Naive thymus-derived CD8-positive, alpha-beta T cell (primary cell): ENCODE measurements at regions not wholly inside any gene's neighbourhood (a gene's known extent, or its start where the extent isn't known, plus 50 kb on each side); places are given as distances from the start of the nearest gene placed in this dataset.

Experiments used
- ATAC-seq, 2 donors: fragments of 150-1000 bp; cut with Tn5 transposase in 1 of 2; sonication (Bioruptor Pico), chemical (Tn5 transposase) in 1 of 2; 1 replicate in 1 of 2; 2 replicates in 1 of 2; pipeline ENCODE4 v1.10.0; 2021; ENCODE audit warnings: mild to moderate bottlenecking in 2 of 2, moderate library complexity in 2 of 2
- POLR2A ChIA-PET: fragments of 350-600 bp; sonication (Branson Sonifier 250); formaldehyde crosslinking; loops from one replicate; lab custom pipeline; 2021; ENCODE audit warnings: antibody characterized with exemption; lab: Charles Lee
- DNase-seq, 10 donors: peaks; one replicate each; pipeline versions ENCODE4 v3.0.0 to v3.0.0-alpha.2; 2020 to 2022
- H3K27ac Mint-ChIP-seq, 10 donors: one replicate each; pipeline ENCODE4 v1.8.0; 2020 to 2022; ENCODE audit warnings: mild to moderate bottlenecking in 10 of 10, mixed read lengths in 10 of 10, moderate library complexity in 4 of 10, inconsistent platforms in 1 of 10
- H3K27me3 Mint-ChIP-seq, 5 donors: one replicate each; pipeline ENCODE4 v1.8.0; 2021 to 2022; ENCODE audit warnings: mixed read lengths in 5 of 5
- H3K36me3 Mint-ChIP-seq, 3 donors: one replicate each; pipeline ENCODE4 v1.8.0; 2020 to 2022; ENCODE audit warnings: mixed read lengths in 3 of 3, mild to moderate bottlenecking in 2 of 3, inconsistent platforms in 1 of 3
- H3K4me1 Mint-ChIP-seq, 4 donors: one replicate each; pipeline ENCODE4 v1.8.0; 2021 to 2022; ENCODE audit warnings: mixed read lengths in 4 of 4
- H3K4me3 Mint-ChIP-seq, 10 donors: one replicate each; pipeline ENCODE4 v1.8.0; 2020 to 2022; ENCODE audit warnings: mild to moderate bottlenecking in 10 of 10, mixed read lengths in 10 of 10, moderate library complexity in 6 of 10, inconsistent platforms in 1 of 10
- H3K9me3 Mint-ChIP-seq, 9 donors: one replicate each; pipeline ENCODE4 v1.8.0; 2020 to 2022; ENCODE audit warnings: mixed read lengths in 9 of 9, mild to moderate bottlenecking in 3 of 9, inconsistent platforms in 1 of 9, moderate library complexity in 1 of 9

DNA sequence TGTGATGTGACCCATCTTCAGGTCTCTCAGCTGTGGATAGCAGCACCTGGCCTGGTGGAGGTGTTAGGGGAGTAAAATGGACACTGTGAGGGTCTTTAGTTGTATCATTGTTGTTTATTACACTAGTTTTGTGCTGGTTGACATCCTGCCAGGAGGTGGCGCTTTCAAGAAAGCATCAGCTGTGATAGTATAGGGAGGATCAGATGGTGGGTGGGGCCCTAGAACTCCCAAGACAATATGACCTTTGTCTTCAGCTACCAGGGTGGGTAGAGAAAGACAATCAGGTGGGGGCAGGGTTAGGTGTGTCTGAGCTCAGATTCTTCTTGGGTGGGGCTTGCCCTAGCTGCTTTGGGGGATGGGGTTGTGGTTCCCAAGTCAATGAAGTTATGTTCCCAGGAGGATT is 162.8 kb downstream of the PPP1R2C start:
- Mint-ChIP-seq H3K27ac (no peak overlapping the region), H3K4me1 (peaks cover 9 to 21% (median 18%) of the 10 kb centered on the region in 4 donors), H3K36me3 (peaks cover 0 to 5% (median 0%) of the 10 kb centered on the region in 3 donors), H3K4me3 (no peak overlapping the region), H3K27me3 (no peaks in the 10 kb centered on the region), H3K9me3 (peaks cover 0 to 13% (median 3%) of the 10 kb centered on the region in 9 donors)
- DNase-seq: no peak
- no peak for ATAC-seq
- POLR2A ChIA-PET: no interaction called here

GRCh38 chrX:42606591-42606990 is 171.4 kb downstream of the PPP1R2C start:
- H3K36me3 Mint-ChIP-seq: no peaks in the 10 kb centered on the region
- POLR2A ChIA-PET: no interaction called here

GRCh38 chrX:42604302-42604701 is 173.7 kb downstream of the PPP1R2C start:
- Mint-ChIP-seq H3K4me3 (no peak overlapping the region), H3K27ac (no peak overlapping the region), H3K36me3 (no peaks in the 10 kb centered on the region), H3K9me3 (no peaks in the 10 kb centered on the region), H3K4me1 (peaks cover 0 to 2% (median 0%) of the 10 kb centered on the region in 4 donors), H3K27me3 (no peaks in the 10 kb centered on the region)
- DNase-seq: no peak
- ATAC-seq: no peak
- POLR2A ChIA-PET: no interaction called here

More at GRCh38 chrX:42606591-42606990, 171.4 kb downstream of the PPP1R2C start:
- Mint-ChIP-seq H3K4me1 (no peaks in the 10 kb centered on the region), H3K27me3 (no peaks in the 10 kb centered on the region), H3K9me3 (no peaks in the 10 kb centered on the region), H3K27ac (no peak overlapping the region), H3K4me3 (no peak overlapping the region)
- DNase-seq: no peak
- ATAC-seq: no peak

DNA sequence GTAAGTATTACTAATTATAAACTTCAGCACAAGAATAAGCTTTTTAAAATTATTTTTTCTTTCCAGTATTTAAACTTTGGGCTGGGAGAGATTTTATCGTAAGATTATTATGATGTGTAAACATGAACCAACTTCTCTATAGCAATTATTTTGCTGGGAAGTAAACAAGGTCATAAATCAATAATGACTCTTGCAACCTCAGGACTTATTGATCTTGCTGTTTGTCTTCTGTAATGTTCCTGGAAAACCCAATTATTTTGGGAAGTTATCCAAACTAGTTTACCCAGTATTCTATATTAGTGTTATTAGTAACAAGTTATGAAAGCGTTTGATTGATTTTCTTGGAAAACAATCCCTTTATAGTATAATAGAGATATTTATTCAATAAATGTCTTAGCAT is 174.9 kb downstream of the PPP1R2C start:
- no peak for ATAC-seq
- POLR2A ChIA-PET: no interaction called here
- no peak overlapping the region for H3K4me3 Mint-ChIP-seq
- H3K9me3 Mint-ChIP-seq: no peaks in the 10 kb centered on the region
- H3K4me1 Mint-ChIP-seq: peaks cover 0 to 2% (median 0%) of the 10 kb centered on the region in 4 donors
- H3K27me3 Mint-ChIP-seq: no peaks in the 10 kb centered on the region
- H3K27ac Mint-ChIP-seq: no peak overlapping the region
- H3K36me3 Mint-ChIP-seq: no peaks in the 10 kb centered on the region
- no peak for DNase-seq

DNA sequence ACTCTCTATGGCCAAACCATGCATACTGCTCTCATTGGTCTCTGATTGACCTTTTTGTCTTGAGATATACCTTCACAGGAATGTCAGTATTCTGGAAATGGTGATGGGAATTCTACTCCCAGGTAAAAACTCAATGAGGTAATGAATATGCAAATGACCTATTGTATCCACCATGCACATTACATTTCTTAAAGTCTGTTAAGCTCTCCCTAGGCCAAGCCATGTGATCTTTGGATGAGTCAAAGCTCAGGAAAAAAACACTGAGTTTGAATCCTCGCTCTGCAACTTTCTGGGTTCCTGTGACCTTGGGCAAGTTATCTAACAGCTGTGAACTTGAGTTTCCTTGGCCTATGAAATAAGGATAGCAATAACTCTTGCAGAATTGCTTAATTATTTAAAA is 175.4 kb downstream of the PPP1R2C start:
- H3K4me3 Mint-ChIP-seq: no peak overlapping the region
- ATAC-seq: no peak
- POLR2A ChIA-PET: no interaction called here

DNA sequence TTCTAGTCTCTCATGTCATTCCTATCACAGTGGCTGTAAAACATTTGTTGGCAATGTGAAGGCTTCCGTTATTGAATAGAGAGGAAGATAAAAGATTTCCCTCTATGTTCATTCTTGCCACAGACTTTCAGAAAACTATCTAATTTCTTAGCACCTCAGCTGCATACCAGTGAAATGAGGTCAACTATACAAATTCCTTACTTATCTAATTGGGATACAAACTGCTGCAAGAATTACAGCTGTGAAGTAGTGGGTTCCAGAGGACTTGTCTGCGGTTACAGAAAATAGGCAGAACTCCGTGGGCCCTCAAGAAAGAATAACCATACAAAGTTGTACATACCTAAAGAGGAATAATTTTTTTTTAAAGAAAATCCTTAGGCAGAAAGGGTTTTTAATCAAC is 175.8 kb downstream of the PPP1R2C start:
- no peaks in the 10 kb centered on the region for H3K36me3 Mint-ChIP-seq
- no peaks in the 10 kb centered on the region for H3K9me3 Mint-ChIP-seq
- ATAC-seq (no peak), DNase-seq (no peak)
- POLR2A ChIA-PET: no interaction called here
- H3K27ac Mint-ChIP-seq: no peak overlapping the region
- no peak overlapping the region for H3K4me3 Mint-ChIP-seq
- no peaks in the 10 kb centered on the region for H3K27me3 Mint-ChIP-seq
- H3K4me1 Mint-ChIP-seq: peaks cover 0 to 2% (median 0%) of the 10 kb centered on the region in 4 donors

More for the DNA sequence above, 175.4 kb downstream of the PPP1R2C start:
- Mint-ChIP-seq H3K9me3 (no peaks in the 10 kb centered on the region), H3K27me3 (no peaks in the 10 kb centered on the region), H3K4me1 (peaks cover 0 to 2% (median 0%) of the 10 kb centered on the region in 4 donors), H3K27ac (no peak overlapping the region), H3K36me3 (no peaks in the 10 kb centered on the region)
- no peak for DNase-seq

DNA sequence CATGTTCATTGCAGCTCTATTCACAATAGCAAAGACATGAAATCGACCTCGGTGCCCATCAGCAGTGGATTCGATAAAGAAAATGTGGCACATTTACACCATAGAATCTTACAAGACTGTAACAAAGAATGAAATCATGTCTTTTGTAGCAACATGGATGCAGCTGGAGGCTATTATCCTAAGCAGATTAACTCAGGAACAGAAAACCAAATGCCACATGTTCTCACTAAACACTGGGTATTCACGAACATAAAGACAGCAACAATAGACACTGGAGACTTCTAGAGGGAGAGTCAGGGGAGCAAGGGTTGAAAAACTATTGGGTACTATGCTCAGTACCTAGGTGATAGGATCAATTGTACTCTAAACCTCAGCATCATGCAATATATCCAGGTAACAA is 180.5 kb downstream of the PPP1R2C start:
- no peak for ATAC-seq
- no peak overlapping the region for H3K27ac Mint-ChIP-seq
- no peak overlapping the region for H3K4me3 Mint-ChIP-seq

DNA sequence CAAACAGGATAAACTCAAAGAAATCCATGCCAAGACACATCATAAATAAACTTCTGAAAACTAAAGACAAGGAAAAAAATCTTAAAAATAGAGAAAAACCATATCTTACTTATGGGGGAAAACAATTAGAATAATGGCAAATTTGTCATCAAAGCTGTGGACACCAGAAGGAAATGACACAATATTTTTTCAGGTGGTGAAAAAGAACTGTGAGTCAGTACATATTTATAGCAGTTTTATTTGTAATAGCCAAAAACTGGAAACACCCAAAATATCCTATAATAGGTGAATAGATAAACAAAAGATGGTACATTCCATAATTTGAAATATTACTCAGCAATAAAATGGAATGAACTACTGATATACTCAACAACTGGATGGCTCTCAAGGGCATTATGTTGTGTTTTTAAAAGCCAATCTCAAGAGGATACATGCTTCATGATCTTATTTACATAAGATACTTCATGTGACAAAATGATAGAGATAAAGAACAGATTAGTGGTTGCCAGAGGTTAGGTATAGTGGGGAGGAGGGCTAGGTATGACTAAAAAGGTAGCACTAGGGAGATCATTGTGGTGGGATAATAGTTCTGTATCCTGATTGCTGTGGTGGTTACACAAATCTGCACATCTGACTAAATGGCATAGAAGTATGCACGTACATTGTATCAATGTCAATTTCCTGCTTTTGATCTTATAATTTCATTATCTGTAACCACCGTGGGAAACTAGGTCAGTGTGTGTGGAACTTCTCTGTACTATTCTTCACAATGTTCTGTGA is 191.9 kb downstream of the PPP1R2C start:
- DNase-seq: peak in 1 of 10 donors; percentile 4
- Mint-ChIP-seq H3K4me1 (peaks cover 4 to 15% (median 6%) of the 10 kb centered on the region in 4 donors), H3K4me3 (peak overlapping the region in 1 of 10 donors; percentile 23), H3K27ac (peak overlapping the region in 2 of 10 donors; percentile 55 to 59), H3K9me3 (peaks cover 0 to 16% (median 2%) of the 10 kb centered on the region in 9 donors), H3K36me3 (peaks cover 0 to 11% (median 6%) of the 10 kb centered on the region in 3 donors), H3K27me3 (no peaks in the 10 kb centered on the region)
- ATAC-seq: peak in 1 of 2 donors; percentile 51
- POLR2A ChIA-PET: no interaction called here

More for the DNA sequence above, 180.5 kb downstream of the PPP1R2C start:
- no peaks in the 10 kb centered on the region for H3K27me3 Mint-ChIP-seq
- H3K4me1 Mint-ChIP-seq: peaks cover 0 to 2% (median 0%) of the 10 kb centered on the region in 4 donors
- no peak for DNase-seq
- POLR2A ChIA-PET: no interaction called here
- peaks cover 0 to 3% (median 0%) of the 10 kb centered on the region in 9 donors for H3K9me3 Mint-ChIP-seq
- H3K36me3 Mint-ChIP-seq: no peaks in the 10 kb centered on the region

DNA sequence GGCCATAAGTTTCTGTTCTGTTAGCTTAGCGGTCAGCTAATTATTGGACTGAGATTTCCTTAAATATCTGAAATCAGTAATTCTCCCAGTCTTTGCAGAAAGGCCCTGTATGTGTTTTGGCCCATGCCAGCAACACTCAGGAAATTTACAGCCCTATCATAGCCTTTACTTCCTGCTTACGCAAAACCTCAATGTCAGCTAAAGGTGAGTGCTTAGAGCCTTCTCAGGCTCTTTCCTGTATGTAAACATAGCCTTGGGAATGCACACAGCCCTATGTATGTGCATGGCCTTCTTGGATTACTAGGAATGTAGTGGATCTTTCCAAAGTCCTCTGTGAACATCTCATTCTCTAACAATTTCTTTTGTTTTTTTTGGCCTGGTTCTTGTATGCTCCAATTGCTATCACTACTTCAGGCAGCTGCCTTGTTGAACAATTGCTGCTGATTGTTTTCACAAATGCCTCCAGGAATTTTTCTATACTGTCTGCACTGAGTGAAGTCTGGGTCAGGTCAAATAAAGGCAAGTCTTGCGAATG is 200.0 kb downstream of the PPP1R2C start:
- POLR2A ChIA-PET: interaction anchor here (0.7 kb wide), 1 partner anchor 365 kb away, joined by 3 read pairs; no protein-coding TSS in a partner anchor
- ATAC-seq (no peak), DNase-seq (peak in 2 of 10 donors; percentile 0 to 5)
- no peaks in the 10 kb centered on the region for H3K27me3 Mint-ChIP-seq
- peak overlapping the region in 4 of 10 donors; percentile 9 to 39 (median 32) for H3K4me3 Mint-ChIP-seq
- H3K27ac Mint-ChIP-seq: peak overlapping the region in 3 of 10 donors; percentile 14 to 48 (median 41)
- H3K9me3 Mint-ChIP-seq: peaks cover 0 to 4% (median 0%) of the 10 kb centered on the region in 9 donors
- H3K4me1 Mint-ChIP-seq: peaks cover 0 to 12% (median 11%) of the 10 kb centered on the region in 4 donors
- no peaks in the 10 kb centered on the region for H3K36me3 Mint-ChIP-seq

DNA sequence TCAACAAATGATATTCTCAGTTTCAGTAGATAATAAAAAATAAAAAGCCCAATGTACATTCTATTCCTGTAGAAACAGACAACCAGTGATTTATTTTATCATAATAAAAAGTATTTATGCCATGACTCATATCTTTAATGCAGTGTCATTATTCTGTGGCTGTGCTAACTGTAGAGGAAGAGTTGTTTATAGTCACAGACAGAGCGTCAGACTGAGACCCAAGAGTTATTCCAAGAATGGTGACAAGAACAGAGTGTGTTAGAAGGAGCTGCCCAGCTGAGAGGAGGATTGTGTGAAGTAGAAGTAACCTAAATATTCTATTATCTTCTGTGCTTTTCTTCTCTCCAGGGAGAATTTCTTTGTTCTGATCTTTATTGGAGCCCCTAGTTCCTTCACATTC is 210.7 kb downstream of the PPP1R2C start:
- Mint-ChIP-seq H3K4me1 (peaks cover 0 to 3% (median under 1%) of the 10 kb centered on the region in 4 donors), H3K4me3 (no peak overlapping the region), H3K27ac (no peak overlapping the region), H3K27me3 (no peaks in the 10 kb centered on the region), H3K9me3 (peaks cover 0 to 9% (median 1%) of the 10 kb centered on the region in 9 donors), H3K36me3 (no peaks in the 10 kb centered on the region)
- POLR2A ChIA-PET: no interaction called here
- DNase-seq (no peak), ATAC-seq (no peak)

- Mint-ChIP-seq H3K36me3 (no peaks in the 10 kb centered on the region), H3K27me3 (no peaks in the 10 kb centered on the region), H3K9me3 (peaks cover 0 to 1% (median 0%) of the 10 kb centered on the region in 9 donors), H3K4me1 (peaks cover 0 to 3% (median 0%) of the 10 kb centered on the region in 4 donors), H3K4me3 (no peak overlapping the region), H3K27ac (peak overlapping the region in 1 of 10 donors; percentile 0)
- DNase-seq (no peak), ATAC-seq (no peak)
- POLR2A ChIA-PET: no interaction called here
Measured at GRCh38 chrX:42565739-42566138, 212.2 kb downstream of the PPP1R2C start.

DNA sequence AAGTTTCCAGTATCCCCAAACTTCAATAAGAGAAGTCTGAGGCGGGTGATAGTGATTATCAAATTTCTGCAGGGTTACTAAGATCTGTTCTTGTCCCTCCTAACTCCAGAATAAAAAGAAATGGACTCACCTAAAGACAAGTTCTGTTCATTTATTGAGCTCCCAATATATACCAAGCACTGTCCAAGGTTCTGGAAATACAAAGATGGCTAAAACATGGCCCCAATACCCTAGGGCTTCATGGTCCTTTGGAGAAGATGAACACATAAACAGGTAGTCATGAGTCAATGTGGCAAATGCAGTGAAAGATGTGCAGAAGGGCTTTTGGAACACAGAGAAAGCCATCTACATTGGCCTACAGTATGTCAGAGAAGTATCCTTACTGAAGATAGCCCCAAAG is 231.2 kb downstream of the PPP1R2C start:
- Mint-ChIP-seq H3K36me3 (no peaks in the 10 kb centered on the region), H3K9me3 (peaks cover 0 to 2% (median 0%) of the 10 kb centered on the region in 9 donors), H3K4me1 (peaks cover 0 to 8% (median 3%) of the 10 kb centered on the region in 4 donors), H3K27me3 (no peaks in the 10 kb centered on the region), H3K27ac (no peak overlapping the region), H3K4me3 (no peak overlapping the region)
- POLR2A ChIA-PET: no interaction called here
- DNase-seq: no peak
- no peak for ATAC-seq

DNA sequence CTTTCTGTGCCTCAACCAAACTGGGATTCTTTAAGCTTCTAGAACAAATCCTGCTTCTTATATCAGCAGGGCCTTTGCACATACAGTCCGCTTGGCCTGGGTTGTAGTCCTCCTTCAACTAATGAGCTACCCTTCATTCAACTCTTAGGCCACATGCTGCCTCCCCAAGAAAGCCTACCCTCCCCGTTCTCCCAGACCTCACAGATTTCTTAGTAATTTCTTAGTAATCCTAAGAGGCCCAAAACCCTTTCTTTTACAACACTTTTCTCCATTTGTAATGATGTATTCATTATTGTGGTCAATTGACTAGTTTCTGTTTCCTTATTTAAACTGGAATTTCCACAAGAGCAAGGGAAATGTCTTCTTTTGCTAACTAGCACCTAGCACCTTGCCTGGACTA is 233.1 kb downstream of the PPP1R2C start:
- Mint-ChIP-seq H3K27ac (peak overlapping the region in 1 of 10 donors; percentile 57), H3K27me3 (no peaks in the 10 kb centered on the region), H3K4me3 (no peak overlapping the region), H3K9me3 (peaks cover 0 to 4% (median 0%) of the 10 kb centered on the region in 9 donors), H3K36me3 (no peaks in the 10 kb centered on the region), H3K4me1 (no peaks in the 10 kb centered on the region)
- no peak for DNase-seq
- no peak for ATAC-seq
- POLR2A ChIA-PET: no interaction called here
